GM11168 (cell line): ENCODE measurements at regions not wholly inside any gene's neighbourhood (a gene's known extent, or its start where the extent isn't known, plus 50 kb on each side); places are given as distances from the start of the nearest gene placed in this dataset.

Experiments used
- in situ Hi-C: fragments of 300-500 bp; cut with MboI; formaldehyde crosslinking; loops from one replicate; pipeline ENCODE4 v1.12.0; 2022; ENCODE audit warnings: low sequenced_read_pairs; ENCODE audit not compliant: unreplicated experiment

DNA sequence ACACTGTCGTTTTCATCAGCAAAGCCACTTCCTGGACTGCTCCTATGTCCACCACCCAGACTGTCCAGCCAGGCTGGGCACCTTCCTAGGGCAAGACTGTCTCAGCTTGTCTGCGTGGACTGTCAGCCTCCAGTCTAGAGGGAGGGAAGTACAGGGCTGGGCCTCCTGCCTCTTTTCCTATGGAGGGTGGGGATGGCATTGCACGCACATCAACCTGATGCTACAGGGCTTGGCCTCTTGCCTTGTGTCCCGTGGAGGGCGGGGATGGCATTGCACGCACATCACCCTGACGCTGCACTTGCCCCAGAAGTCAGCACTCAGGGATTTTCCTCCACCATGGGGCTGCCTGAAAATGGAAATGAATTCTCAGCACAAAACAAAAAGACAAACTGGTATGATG is 304.2 kb upstream of the CDH4 start:
- in situ Hi-C loops = no loop called here

DNA sequence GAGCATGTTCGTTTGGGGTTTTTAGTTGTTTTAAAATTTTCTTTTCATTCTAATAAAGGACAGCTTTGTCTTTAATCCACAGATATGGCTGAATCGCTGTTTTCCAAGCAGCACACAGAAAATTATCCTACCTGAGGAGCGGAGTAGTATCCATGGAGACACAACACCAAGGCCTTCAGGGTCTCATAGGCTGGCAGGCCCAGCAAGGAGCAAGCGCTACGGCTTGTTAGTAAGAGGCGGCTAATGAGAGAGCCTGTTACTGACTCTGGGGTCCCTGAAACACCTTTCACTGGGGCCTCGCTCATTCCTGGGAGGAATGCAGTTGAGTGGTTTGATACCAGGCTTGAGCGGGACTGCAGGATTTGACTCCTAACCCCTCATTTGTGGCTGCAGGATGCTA is 303.8 kb upstream of the CDH4 start:
- in situ Hi-C loops = no loop called here

DNA sequence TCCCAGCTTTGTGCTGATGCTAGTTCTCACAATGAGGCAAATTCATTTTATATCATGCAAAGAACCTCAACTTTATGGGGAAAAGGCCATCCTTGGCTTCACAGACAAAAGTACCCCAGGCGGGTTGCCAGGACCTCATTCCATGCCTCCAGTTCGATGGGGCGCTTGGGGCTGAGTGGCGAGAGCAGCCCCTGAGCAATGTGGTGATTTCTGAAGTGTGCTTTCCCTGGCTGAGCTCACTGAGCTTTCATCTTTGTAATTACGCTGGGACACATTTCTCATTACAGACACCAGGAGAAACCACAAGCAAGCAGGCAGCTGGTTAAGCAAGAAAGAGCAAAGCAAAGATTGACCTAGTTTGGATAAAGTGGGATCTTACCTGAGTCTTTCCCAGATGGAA is 301.5 kb upstream of the CDH4 start:
- in situ Hi-C loops = no loop called here

DNA sequence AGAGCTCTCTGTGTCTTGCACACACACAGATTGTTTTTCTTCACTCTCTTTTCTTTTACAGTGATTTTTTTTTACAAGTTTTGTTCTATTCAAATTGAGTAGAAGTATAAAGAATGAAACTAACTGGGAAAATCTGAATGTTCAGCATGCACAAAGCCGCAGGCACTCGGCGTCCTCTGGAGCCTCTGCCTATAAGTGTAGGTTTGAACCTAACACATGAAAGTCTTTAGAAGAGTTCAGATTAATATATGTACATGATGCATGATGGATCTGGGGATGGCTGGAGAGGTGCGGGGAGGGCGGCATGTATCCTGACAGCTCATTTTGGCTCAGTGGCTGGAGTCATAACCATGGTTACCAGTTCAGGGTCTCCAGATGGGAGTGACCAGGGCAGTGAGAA is 301.1 kb upstream of the CDH4 start:
- in situ Hi-C loops = no loop called here

DNA sequence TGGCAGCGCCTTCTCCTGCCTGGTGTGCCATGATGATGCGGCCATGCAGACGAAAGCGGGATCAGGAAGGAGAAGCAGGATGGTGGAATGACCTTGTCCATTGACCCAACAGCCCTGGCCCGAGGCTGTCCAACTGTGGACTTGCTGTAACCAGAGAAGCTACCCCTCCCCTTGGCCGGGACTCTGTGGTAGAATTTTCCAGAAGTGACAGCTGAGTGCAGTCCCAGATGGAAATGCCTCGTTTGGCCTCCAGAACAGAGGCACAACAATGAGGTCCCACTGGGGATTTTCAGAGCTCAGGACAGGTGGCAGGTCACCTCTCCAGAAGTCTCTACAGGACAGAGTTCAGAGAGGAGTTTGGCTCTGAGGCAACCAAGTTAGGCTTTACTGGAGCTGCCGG is 299.2 kb upstream of the CDH4 start:
- in situ Hi-C loops = no loop called here

DNA sequence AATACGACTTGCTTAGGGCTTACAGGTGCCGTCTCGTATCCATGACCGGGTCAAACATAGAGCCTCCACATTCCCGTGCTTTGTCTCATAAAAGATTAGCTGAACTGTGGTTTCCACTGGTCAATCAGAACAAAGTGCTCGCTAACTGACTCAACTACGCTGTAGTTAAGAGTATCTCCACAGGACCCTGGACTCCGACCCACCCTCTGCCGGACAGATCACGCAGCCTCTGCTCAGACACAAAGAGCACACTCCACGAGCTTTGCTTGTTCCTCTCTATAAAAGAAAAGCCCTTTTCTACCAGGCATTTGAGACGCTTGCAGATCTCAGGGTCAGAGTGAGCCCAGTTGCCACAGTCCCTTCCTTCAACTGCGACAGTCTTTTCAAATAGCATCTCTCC is 298.7 kb upstream of the CDH4 start:
- in situ Hi-C loops = no loop called here

DNA sequence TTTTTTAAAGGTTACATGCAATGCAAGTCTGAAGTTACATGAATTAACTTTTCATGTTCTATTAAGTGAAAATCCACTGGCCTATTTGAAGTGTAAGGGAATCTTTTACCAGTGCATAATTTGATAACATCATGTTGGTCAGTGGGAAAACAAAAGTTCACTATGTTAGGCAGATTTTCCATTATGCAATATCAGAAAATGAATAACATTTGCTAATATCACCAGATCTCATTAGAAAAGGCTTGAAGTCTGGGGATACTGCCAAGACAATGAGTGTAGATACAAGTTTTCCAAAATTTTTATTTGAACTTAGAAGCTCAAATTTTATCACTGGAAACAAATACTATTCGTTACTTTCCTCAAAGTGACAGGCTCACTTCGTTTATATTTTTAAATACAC is 296.4 kb upstream of the CDH4 start:
- in situ Hi-C loops = no loop called here

DNA sequence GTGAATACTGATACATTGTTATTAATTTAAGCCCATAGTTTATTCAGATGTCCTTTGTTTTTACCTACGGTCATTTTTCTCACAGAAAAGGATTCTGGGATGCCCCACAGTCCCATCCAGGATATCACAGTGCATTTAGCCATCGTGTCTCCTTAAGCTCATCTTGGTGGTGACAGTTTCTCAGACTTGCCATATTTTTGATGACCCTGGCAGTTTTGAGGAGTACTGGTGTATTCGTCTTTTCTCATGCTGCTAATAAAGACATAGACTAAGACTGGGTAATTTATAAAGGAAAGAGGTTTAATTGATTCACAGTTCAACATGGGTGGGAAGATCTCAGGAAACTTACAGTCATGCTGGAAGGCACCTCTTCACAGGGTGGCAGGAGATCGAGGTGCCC is 295.9 kb upstream of the CDH4 start:
- in situ Hi-C loops = no loop called here

DNA sequence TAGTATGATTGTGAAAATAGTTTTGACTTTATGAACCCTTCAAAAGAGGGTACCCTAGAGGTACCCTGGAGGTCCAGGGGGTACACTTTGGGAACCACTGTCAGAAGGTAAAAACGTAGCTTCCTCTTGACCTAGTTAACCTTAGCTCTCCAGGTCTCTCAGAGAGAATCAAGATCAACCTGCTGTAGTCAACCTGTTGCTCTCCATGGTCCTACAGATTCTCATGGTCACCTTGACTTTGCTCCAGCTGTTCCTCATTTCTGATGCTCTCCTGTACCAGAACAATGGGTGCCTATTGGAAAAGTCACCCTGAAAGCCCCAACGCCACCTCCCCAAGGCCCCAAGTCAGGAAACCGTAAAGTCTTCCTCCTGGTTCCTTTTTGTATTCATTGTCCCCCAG is 294.4 kb upstream of the CDH4 start:
- in situ Hi-C loops = no loop called here

DNA sequence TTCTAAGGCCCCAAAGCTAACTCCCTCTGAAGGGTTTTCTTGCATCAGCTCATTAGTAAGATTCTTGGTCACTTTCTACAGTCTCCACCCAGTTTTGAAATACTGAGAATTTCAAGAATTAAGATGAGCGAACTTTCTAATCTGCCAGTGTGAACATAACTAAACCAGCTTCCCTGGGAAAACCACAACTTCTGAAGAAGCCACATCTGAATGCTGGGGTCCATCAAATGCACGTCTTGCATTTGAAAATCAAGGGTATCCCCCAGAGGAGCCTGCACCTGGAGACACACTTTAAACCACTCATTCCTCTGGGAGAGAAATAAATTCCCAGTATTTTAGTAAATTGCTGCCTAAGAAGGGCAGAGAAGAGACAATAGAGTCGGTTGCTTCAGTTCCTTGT is 292.1 kb upstream of the CDH4 start:
- in situ Hi-C loops = no loop called here

DNA sequence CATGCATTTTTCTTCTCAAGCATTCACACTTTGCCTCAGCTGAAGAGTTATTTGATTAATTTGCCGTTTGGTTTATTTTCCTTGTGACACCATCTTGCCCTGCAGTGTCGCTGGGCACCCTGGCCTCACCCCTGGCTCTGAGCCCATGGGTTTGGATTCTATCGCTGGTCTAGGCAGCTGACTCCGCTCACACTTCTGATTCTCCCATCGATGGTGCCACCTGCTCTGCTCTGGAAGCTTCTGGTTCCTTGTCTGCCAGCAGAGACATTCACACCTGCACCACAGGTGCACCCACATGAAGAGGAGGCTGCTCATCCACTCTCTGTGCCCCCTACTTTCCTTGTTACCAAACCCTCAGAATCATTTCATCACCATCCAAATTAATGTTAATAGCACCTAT is 291.6 kb upstream of the CDH4 start:
- in situ Hi-C loops = no loop called here

DNA sequence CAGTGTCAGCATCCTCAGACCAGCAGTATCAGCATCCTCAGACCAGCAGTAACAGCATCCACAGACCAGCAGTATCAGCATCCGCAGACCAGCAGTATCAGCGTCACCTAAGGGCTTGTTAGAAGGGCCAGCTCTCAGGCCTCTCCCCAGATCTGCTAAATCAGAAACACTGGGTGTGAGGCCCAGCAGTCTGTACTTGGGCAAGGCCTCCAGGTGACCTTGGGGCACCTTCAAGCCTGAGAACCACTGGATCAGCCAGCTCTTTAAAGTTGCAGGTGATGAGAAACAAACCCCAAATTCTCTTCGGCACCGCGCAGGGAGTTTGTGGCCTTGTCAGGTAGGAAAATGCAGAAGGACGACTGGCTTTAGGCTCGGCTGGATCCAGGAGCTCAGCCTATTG is 290.5 kb upstream of the CDH4 start:
- in situ Hi-C loops = no loop called here

DNA sequence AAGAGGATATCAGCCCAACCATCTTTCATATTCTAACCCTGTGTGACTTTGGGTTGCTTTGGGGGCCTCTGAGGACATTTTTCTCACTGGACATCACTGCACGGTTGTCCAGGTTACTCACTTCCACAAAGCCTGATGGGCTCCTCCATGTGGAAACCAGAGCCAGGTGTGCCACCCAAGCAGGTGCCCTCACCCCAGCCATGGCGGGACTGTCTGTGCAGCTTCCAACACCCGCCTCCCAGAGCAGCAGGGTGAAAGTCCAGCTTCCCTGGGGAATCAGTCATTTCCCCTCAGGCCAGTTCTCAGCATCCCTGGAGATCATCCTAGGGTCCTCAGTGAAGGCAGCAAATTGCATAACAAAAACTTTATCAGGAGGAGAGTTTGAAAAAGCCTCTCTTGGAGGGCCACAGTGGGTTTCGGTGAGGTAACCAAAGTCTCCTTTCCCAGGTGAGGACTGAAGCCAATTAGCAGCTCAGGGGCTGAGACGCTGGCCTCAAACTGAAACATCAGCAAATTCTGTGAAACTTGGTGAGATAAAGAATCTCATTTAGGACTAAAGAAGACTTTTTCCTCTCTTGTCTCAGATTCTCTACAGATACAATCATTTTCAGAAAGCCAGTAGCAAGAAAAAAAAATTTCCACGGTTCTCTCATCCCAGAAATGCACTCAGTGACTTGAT is 289.6 kb upstream of the CDH4 start:
- in situ Hi-C loops = no loop called here

DNA sequence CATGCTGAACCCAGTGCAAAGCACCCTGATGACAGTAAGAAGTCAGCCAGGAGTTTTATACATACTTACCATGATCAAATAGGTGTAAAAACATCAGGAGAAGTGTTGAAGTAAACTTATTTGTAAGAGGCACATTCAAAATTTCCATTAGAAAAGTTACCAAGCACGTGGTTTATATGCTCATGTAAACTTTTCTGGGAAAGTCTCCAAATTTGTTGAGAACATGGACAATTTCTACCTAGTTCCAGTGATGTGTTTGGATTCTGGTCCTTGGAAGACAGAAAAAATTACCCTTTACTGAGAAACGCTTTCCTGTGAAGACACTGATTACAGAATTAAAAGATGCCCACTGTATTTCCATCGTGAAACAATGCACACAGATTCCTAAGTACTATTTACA is 288.9 kb upstream of the CDH4 start:
- in situ Hi-C loops = no loop called here

DNA sequence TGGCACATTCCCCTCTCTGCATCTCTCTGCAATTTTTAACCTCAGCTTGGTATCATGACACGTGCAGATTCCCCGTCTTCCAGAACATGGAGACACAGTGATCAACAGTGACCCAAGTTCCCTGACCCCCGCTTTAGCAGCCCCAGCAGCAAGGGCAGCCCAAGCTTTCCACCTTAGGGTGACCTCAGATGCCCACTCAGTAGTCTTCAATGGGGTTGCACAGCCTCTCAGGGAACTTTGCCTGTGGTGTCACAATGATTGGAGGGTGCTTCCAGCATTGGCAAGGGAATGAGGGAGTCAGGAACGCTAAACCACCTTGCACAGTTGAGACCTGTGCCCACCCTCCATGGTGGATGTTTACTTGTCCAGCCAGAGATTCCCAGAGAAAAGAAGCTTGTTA is 287.1 kb upstream of the CDH4 start:
- in situ Hi-C loops = no loop called here

DNA sequence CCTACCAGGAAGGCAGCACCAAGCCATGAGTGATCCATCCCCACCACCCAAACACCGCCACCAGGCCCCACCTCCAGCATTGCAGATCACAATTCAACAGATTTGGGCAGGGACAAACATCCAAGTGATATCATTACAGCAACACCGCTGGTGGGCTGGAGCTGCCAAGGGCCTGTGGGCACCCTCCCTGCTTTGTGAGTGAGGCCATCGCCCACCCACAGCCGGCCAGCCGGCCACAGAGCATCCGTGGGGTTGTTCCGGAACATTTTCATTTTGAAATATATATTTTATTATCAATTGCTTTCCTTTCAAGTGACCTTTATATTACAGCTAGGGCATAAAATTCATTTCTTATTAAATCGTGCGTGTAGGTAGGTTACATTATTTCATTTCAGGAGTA is 286.0 kb upstream of the CDH4 start:
- in situ Hi-C loops = no loop called here

DNA sequence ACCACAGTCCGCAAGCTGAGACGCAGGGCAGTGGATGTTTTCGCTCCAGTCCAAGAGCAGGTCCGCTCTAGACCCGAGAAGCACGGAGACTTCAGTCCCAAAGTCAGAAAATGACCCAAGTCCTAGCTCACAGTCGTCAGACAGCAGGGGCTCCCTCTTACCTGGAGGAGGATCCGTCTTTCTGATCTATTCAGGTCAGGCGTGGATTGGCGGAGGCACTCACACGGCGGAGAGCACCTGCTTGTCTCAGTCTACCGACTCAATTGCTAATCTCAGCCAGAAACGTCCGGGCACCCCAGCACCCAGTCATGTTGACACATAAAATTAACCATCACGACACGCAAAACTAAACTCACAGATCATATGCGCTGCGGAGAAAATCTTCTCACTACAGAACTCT is 285.3 kb upstream of the CDH4 start:
- in situ Hi-C loops = no loop called here

DNA sequence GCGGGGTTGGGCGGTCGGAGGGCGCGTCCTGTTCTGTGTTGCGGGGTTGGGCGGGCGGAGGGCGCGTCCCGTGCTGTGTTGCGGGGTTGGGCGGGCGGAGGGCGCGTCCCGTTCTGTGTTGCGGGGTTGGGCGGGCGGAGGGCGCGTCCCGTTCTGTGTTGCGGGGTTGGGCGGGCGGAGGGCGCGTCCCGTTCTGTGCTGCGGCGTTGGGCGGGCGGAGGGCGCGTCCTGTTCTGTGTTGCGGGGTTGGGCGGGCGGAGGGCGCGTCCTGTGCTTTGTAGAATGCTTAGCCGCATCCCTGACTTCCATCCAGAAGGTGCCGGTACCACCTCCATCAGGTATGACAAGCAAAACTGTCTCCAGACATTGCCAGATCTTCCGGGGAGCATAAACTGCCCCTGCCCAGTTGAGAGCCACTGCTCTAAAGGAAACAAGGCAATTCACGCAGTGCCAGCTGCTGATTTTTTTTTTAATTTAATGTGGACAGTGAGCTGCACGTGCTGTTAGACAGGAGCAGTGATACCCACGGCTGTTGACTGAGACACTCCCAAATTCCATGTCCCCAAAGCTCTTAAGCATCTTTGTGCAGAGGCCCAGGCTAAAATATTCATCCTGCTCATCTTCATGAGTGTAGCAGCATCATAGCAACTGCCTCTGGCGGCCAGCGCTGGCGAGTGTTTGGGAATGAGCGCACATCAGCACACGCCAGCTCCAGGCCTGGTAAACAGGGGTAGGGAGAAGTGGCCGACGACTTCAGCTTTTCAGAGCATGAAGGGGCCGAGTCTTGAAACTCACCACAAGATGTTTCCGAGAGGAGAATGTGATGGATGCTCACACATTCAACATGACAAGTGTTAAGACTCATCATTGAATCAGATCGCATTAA is 284.4 kb upstream of the CDH4 start:
- in situ Hi-C loops = no loop called here

DNA sequence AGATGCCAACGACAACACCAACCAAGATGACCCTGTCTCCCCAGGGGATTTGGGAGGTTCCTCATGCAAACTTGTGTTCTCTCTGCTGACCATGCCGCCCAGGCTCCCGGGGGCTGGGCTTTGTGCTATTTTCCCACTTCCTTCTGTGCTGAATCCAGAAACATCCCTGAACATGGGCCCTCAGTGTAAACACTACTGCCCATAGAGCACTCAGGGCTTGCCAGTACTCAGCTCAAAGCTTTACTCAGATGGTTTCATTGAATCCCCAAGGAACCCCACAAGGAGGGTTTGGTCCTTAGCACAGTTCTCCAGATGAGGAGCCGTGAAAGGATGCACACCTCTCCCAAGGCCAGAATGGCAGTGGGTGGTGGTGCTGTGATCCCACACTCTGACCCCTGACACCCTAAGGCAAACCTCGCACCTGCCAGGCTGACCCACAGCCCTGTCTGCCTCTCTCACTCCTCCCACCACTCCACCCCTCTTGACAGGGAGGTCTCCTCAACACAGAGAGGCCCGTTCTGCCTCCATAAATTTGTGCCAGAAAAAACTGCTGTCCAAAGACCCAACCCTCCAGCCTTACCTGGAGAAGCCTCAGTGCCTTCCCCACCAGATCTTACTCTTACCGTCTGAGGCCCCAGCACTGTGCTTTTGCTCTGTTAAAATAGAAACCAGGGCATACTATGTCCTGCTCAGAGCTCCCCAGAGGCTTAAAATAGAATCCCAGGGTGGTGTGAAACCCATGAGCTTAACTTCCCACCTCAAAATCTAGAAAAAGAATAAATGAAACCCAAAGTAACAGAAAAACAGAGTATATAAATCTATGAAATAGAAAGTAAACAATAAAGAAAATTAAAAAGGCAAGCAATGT is 283.0 kb upstream of the CDH4 start:
- in situ Hi-C loops = no loop called here

DNA sequence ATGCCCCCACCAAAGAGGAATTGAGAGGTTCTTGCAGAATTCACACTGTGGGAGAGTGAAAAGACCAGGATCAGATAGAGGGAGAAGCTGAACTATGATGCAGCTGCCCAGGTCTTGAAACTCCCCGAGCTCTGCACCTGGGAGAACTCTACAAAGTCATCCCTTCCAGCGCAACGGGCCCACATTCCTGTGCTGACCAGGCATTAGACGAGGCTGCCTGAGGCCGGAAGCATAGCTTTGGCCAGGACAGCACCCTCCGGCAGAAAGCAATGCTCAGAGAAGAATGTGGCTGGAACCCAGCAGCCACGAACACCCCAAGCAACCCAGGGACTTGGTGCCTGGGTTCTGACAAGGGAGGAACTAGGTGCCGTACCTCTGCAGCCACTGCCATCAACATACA is 281.5 kb upstream of the CDH4 start:
- in situ Hi-C loops = no loop called here

DNA sequence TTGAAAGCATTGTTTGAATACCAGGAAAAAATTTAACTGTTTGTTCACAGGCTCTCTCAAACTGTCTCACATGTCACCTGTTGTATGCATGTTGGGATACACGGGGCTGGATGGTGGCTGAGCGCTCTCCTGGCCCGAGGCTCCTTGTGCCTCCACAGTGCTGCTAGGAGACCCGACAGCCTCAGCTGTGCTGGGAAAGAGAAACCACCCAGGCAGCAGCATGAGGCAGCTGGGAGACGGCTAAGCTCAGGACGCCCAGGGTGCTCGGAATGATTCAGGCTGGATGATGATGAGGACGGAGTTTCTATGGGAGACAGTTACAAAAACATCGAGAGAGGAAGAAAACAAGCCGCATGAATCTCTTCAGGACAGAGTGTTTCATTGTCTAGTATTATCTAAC is 278.0 kb upstream of the CDH4 start:
- in situ Hi-C loops = no loop called here
